Activated naive CD8-positive, alpha-beta T cell treated with anti-CD3 and anti-CD28 coated beads, Interleukin-2, amount 10 ng/mL, durations not matched to agents 7 days and 5 days (primary cell): ENCODE measurements at regions not wholly inside any gene's neighbourhood (a gene's known extent, or its start where the extent isn't known, plus 50 kb on each side); places are given as distances from the start of the nearest gene placed in this dataset.
"Not testable (repeated sequence)": the region's sequence is repeated elsewhere in the genome, so short reads cannot be mapped to it uniquely, and the experiment has no call there.

Source experiments
- ATAC-seq: fragments of 150-1000 bp; cut with Tn5 transposase; one replicate; pipeline ENCODE4 v1.10.0; 2021; ENCODE audit warnings: low read depth, moderate library complexity
- POLR2A ChIA-PET: fragments of 350-600 bp; sonication (Branson Sonifier 250); formaldehyde crosslinking; loops from one replicate; lab custom pipeline; 2021; ENCODE audit warnings: antibody characterized with exemption; lab: Charles Lee
- DNase-seq: peaks from one replicate; pipeline ENCODE4 v3.0.0; 2021
- H3K27ac Mint-ChIP-seq: one replicate; pipeline ENCODE4 v1.8.0; 2022; ENCODE audit warnings: mild to moderate bottlenecking, mixed read lengths
- H3K27me3 Mint-ChIP-seq: one replicate; pipeline ENCODE4 v1.8.0; 2022; ENCODE audit warnings: mild to moderate bottlenecking, moderate library complexity, mixed read lengths
- H3K36me3 Mint-ChIP-seq: one replicate; pipeline ENCODE4 v1.8.0; 2021; ENCODE audit warnings: mild to moderate bottlenecking, mixed read lengths
- H3K4me1 Mint-ChIP-seq: one replicate; pipeline ENCODE4 v1.8.0; 2021; ENCODE audit warnings: mixed read lengths
- H3K4me3 Mint-ChIP-seq: one replicate; pipeline ENCODE4 v1.8.0; 2022; ENCODE audit warnings: mild to moderate bottlenecking, moderate library complexity, mixed read lengths
- H3K9me3 Mint-ChIP-seq: one replicate; pipeline ENCODE4 v1.8.0; 2021; ENCODE audit warnings: mixed read lengths

- H3K4me3 Mint-ChIP-seq, H3K9me3 Mint-ChIP-seq, POLR2A ChIA-PET, H3K4me1 Mint-ChIP-seq, H3K36me3 Mint-ChIP-seq, DNase-seq, H3K27me3 Mint-ChIP-seq, H3K27ac Mint-ChIP-seq, ATAC-seq: not testable (repeated sequence)
These were observed 76.4 kb upstream of the COBL start for GRCh38 chr7:51393003-51393402.

- H3K4me1 Mint-ChIP-seq, H3K36me3 Mint-ChIP-seq, POLR2A ChIA-PET, H3K9me3 Mint-ChIP-seq, ATAC-seq, H3K27me3 Mint-ChIP-seq, H3K4me3 Mint-ChIP-seq, DNase-seq, H3K27ac Mint-ChIP-seq: not testable (repeated sequence)
These were observed 73.3 kb upstream of the COBL start for GRCh38 chr7:51389952-51390351.

DNA sequence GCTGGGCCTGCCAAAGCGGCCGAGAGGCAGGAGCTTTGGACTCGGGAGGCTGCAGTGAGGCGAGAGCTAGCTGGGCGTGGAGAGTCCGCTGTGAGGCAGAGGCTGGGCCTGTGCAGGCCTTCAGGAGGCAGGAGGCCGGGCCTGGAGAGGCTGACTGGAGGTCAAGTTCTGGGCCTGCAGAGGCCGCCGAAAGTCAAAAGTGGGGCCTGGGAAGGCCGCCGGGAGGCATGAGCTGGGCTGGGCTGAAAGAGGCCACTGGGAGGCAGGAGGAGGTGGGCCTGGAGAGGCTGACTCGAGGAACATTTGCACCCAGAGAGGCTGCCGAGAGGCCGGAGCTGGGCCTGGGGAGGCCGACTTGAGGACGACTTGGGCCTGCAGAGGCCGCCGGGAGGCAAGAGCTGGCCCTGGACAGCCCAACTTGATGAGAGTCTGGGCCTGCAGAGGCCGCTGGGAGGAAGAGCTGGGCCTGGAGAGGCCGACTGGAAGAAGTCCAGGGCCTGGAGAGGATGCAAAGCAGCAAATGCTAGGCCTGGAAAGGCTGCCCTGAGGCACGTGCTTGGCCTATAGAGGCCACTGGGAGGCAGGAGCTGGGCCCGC, 72.7 kb upstream of the COBL start:
- ATAC-seq, DNase-seq, H3K27me3 Mint-ChIP-seq, H3K4me3 Mint-ChIP-seq, H3K4me1 Mint-ChIP-seq, H3K36me3 Mint-ChIP-seq, H3K9me3 Mint-ChIP-seq, H3K27ac Mint-ChIP-seq, POLR2A ChIA-PET: not testable (repeated sequence)

GRCh38 chr7:51388241-51388640, 71.6 kb upstream of the COBL start:
- H3K27ac Mint-ChIP-seq, H3K27me3 Mint-ChIP-seq, POLR2A ChIA-PET, H3K4me1 Mint-ChIP-seq, H3K4me3 Mint-ChIP-seq, ATAC-seq, H3K36me3 Mint-ChIP-seq, H3K9me3 Mint-ChIP-seq, DNase-seq: not testable (repeated sequence)

- POLR2A ChIA-PET, H3K27ac Mint-ChIP-seq, H3K4me1 Mint-ChIP-seq, H3K9me3 Mint-ChIP-seq, H3K36me3 Mint-ChIP-seq, DNase-seq, H3K27me3 Mint-ChIP-seq, H3K4me3 Mint-ChIP-seq, ATAC-seq: not testable (repeated sequence)
These were observed 70.4 kb upstream of the COBL start for GRCh38 chr7:51386806-51387568.

DNA sequence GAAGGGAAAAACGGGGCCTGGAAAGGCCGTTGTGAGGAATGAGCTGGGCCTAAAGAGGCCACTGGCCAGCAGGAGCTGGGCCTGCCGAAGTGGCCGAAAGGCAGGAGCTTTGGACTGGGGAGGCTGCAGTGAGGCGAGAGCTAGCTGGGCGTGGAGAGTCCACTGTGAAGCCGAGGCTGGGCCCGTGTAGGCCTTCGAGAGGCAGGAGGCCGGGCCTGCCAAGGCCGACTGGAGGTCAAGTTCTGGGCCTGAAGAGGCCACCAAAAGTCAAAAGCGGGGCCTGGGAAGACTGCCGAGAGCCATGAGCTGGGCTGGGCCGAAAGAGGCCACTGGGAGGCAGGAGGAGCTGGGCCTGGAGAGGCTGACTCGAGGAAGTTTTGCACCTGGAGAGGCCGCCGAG, 69.6 kb upstream of the COBL start:
- H3K9me3 Mint-ChIP-seq, H3K36me3 Mint-ChIP-seq, ATAC-seq, POLR2A ChIA-PET, H3K4me1 Mint-ChIP-seq, DNase-seq, H3K27ac Mint-ChIP-seq, H3K4me3 Mint-ChIP-seq, H3K27me3 Mint-ChIP-seq: not testable (repeated sequence)

DNA sequence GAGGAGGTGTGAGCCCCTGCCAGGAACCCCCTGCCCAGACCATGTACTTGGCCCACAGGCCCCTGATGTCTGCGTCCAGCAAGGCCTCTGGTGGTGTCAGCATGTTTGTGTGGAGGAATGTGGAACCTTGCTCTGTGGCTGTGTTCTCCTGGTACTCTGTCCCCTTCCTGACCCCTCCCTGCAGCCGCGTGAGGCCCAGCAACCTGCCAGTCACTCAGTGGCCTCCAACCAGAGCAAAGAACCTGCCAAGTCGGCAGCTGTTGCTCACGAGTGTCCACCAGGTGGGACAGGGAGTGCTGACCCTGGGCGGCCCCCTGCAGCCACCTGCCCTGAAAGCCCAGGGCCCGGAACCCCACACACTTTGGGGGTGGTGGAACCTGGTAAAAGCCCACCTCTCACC, 65.6 kb upstream of the COBL start:
- not testable (repeated sequence) for ATAC-seq

GRCh38 chr7:51376420-51377092, 59.9 kb upstream of the COBL start:
- POLR2A ChIA-PET, result interaction anchor here (0.7 kb wide), 2 partner anchors 187 to 965 kb away, joined by 3 to 9 read pairs; no protein-coding TSS in a partner anchor
- H3K4me1 Mint-ChIP-seq, result no peaks in the 10 kb centered on the region
- H3K9me3 Mint-ChIP-seq, result no peaks in the 10 kb centered on the region
- no peaks in the 10 kb centered on the region for H3K27me3 Mint-ChIP-seq
- ATAC-seq, result no peak
- DNase-seq, result no peak
- no peak overlapping the region for H3K4me3 Mint-ChIP-seq
- H3K36me3 Mint-ChIP-seq, result no peaks in the 10 kb centered on the region
- H3K27ac Mint-ChIP-seq, result no peak overlapping the region

More for the DNA sequence above, 65.6 kb upstream of the COBL start:
- H3K27ac Mint-ChIP-seq, H3K4me3 Mint-ChIP-seq, DNase-seq, H3K4me1 Mint-ChIP-seq, H3K36me3 Mint-ChIP-seq, POLR2A ChIA-PET, H3K9me3 Mint-ChIP-seq, H3K27me3 Mint-ChIP-seq: not testable (repeated sequence)

DNA sequence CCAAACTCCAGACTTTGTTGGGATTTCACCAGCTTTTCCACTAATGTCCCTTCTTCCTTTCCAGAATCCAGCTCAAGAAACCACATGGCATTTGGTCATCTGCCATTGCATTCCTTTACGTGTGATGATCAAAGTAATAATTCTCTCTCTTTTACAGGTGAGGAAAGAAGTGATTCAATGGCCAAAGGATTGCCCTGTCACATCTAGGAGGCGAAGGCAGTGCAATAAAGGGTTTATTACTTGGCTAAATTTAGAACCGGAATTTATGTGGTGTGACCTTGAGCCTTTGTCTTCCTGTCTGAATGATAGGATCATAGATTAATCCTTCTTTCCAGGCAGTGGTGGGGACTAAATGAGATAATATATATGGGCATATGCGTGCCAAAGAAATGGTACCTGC, 58.3 kb upstream of the COBL start:
- no peaks in the 10 kb centered on the region for H3K27me3 Mint-ChIP-seq
- H3K9me3 Mint-ChIP-seq, result no peaks in the 10 kb centered on the region
- no peaks in the 10 kb centered on the region for H3K36me3 Mint-ChIP-seq
- H3K4me1 Mint-ChIP-seq, result no peaks in the 10 kb centered on the region
- no peak overlapping the region for H3K4me3 Mint-ChIP-seq
- H3K27ac Mint-ChIP-seq, result no peak overlapping the region
- no peak for ATAC-seq
- POLR2A ChIA-PET, result no interaction called here
- no peak for DNase-seq

GRCh38 chr7:51373607-51374006, 57.0 kb upstream of the COBL start:
- H3K27me3 Mint-ChIP-seq, H3K27ac Mint-ChIP-seq, DNase-seq, H3K4me3 Mint-ChIP-seq, H3K36me3 Mint-ChIP-seq, ATAC-seq, H3K4me1 Mint-ChIP-seq, H3K9me3 Mint-ChIP-seq, POLR2A ChIA-PET: not testable (repeated sequence)

GRCh38 chr7:51369746-51370145, 53.1 kb upstream of the COBL start:
- Mint-ChIP-seq H3K27me3 (no peaks in the 10 kb centered on the region), H3K36me3 (no peaks in the 10 kb centered on the region), H3K4me1 (no peaks in the 10 kb centered on the region), H3K9me3 (no peaks in the 10 kb centered on the region), H3K4me3 (no peak overlapping the region), H3K27ac (no peak overlapping the region)
- ATAC-seq, result no peak
- POLR2A ChIA-PET, result no interaction called here
- DNase-seq, result no peak

DNA sequence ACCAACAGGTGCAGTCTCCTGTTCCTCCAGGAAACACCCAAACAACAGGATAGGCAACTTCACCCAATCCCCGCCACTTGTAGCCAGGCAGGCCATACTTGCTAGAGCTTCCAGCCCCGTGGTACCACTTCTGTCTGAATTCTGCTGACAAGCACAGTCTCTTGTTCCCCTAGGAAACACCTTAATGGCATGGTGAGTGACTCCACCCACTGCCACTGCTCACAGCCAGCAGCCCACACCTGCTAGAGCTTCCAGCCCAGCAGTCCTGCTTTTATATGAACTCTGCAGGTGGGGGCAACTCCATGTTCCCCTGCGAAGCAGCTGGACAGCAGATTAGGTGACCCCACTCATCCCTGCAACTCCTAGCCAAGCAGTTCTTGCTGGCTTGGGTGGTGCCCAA, 52.6 kb upstream of the COBL start:
- POLR2A ChIA-PET, H3K9me3 Mint-ChIP-seq, DNase-seq, H3K36me3 Mint-ChIP-seq, H3K4me3 Mint-ChIP-seq, H3K27me3 Mint-ChIP-seq, ATAC-seq, H3K4me1 Mint-ChIP-seq, H3K27ac Mint-ChIP-seq: not testable (repeated sequence)

- H3K9me3 Mint-ChIP-seq, result no peaks in the 10 kb centered on the region
- ATAC-seq, result no peak
- no peak overlapping the region for H3K27ac Mint-ChIP-seq
- H3K27me3 Mint-ChIP-seq, result no peaks in the 10 kb centered on the region
- no peak overlapping the region for H3K4me3 Mint-ChIP-seq
- DNase-seq, result no peak
- no peaks in the 10 kb centered on the region for H3K4me1 Mint-ChIP-seq
- no peaks in the 10 kb centered on the region for H3K36me3 Mint-ChIP-seq
- POLR2A ChIA-PET, result no interaction called here
These were observed 51.7 kb upstream of the COBL start for GRCh38 chr7:51368334-51368733.

DNA sequence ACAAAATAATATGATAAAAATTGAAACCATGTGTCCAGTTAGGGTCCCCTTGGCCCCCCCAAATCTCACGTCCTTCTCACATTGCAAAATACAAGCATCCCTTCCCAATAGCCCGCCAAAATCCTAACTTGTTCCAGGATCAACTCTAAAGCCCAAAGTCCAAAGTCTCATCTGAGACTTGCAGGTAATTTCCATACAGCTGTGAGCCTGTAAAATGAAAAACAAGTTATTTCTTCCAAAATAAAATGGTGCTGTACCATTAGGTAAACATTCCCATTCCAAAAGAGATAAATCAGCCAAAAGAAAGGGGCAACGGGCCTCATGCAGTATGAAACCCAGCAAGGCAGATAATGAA, 51.0 kb upstream of the COBL start:
- no peaks in the 10 kb centered on the region for H3K36me3 Mint-ChIP-seq
- H3K4me1 Mint-ChIP-seq, result no peaks in the 10 kb centered on the region
- no peak for ATAC-seq
- no peak overlapping the region for H3K4me3 Mint-ChIP-seq
- H3K27me3 Mint-ChIP-seq, result no peaks in the 10 kb centered on the region
- no peak for DNase-seq
- POLR2A ChIA-PET, result no interaction called here
- H3K27ac Mint-ChIP-seq, result no peak overlapping the region
- H3K9me3 Mint-ChIP-seq, result peaks cover 2% of the 10 kb centered on the region
